ENCODE measurements at regions not wholly inside any gene's neighbourhood (a gene's known extent, or its start where the extent isn't known, plus 50 kb on each side); places are given as distances from the start of the nearest gene placed in this dataset.
"Not testable (repeated sequence)": the region's sequence is repeated elsewhere in the genome, so short reads cannot be mapped to it uniquely, and the experiment has no call there.

DNA sequence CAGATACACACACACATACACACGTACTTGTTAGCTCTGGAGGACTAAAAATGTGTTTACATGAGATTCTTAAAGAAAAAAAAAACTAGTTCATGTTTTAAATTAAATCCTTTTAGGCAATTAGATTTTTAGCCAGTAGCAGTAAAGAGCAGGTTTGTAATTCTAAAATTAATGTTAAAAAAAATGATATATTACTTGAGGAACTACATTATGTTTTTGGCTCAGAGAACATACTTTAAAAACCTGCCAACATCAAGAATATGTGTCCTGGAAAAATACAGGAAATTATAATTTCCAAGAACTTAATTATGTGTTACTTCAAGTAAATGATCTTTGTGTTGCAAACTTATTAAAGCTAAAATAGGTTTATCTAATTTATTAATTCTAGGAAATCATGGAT, 594.3 kb upstream of the PCDH7 start:
- DNase-seq (ENCODE audit: low spot score), result no peak

DNA sequence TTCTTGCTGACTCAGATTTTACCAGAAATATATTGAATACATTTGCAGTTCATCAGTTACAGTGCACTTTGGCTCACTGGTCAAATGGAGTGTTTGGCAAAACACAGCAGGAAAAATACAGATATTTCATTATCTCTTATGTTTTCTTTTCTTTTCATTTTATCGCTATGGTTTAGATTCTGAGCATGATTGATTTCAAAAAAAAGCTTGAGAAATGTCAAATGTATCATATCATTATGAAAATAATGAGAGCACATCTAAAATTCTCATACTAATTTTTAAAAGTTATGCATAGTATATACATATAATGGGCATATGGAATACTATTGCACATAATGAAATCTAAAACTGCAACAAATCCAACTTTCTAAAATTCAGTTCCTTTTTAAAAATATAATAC, 593.8 kb upstream of the PCDH7 start:
- DNase-seq (ENCODE audit: low spot score), result no peak

DNA sequence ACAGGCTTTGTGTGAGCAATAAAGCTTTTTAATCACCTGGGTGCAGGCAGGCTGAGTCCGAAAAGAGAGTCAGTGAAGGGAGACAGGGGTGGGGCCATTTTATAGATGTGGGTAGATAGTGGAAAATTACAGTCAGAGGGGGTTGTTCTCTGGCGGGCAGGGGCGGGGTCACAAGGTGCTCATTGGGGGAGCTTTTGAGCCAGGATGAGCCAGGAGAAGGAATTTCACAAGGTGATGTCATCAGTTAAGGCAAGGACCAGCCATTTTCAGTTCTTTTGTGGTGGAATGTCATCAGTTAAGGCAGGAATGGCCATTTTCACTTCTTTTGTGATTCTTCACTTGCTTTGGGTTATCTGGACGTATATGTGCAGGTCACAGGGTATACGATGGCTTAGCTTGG, 571.3 kb upstream of the PCDH7 start:
- not testable (repeated sequence) for DNase-seq (ENCODE audit: low spot score)

DNA sequence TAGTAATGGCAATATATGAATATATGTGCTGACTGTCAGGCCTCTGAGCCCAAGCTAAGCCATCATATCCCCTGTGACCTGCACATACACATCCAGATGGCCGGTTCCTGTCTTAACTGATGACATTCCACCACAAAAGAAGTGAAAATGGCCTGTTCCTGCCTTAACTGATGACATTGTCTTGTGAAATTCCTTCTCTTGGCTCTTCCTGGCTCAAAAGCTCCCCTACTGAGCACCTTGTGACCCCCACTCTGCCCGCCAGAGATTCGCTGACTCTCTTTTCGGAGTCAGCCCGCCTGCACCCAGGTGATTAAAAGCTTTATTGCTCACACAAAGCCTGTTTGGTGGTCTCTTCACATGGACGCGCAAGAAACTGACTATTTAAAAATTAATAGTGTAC, 570.6 kb upstream of the PCDH7 start:
- DNase-seq (ENCODE audit: low spot score), result not testable (repeated sequence)

DNA sequence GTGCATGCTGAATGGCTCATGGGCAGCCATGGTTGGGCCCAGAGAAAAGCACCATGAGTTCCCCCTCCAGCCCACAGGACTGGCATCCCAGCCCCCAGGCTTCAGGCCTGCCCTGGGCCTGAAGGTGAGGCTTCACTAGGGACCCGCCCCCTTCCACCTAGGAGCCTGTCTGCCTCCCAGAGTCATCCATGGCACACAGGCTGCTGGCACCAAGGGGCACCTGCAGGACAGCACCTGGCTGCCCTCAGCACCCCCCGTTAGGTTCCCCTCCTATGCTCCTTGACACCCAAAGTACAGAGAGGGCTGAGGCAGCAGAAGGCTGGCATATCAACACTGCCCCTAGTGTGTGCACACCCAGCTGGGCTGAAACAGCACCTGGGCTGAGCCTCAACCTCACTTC, 566.7 kb upstream of the PCDH7 start:
- DNase-seq (ENCODE audit: low spot score), result no peak

DNA sequence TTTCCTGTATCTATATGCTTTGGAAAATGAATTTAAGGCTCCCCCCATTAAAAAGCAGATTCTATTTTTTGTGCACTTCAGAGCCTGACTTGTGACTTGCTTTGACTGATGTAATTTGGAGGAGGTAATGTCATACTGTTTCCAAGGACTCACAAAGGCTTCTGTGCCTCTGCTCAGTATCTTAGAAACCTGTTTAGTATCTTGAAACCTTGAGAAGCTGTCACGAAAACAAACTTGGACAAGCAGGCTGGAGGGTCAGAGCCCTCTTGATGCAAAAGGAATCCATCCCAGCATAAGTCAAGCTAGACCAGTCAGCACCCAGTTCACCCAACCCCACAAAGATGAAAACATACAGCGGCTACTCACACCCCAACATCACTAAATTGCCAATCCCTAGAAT, 560.0 kb upstream of the PCDH7 start:
- DNase-seq (ENCODE audit: low spot score), result no peak

DNA sequence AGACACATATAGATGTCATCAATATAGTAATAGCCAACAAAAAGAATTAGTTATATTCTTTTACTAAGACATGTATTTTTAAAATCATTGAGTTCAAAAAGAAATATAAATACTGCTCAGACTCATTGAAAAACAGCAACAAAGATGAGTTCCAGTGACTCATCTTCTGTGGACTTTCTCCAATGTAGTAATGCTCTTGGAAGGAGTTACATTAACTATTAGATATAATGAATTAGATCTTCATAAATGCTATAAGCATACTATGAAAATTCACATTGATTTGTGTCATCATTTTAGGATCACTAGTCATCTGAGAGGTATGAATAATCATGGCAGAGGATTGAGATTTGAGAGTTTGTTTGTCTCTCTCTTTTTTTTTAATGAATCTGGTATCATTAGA, 547.8 kb upstream of the PCDH7 start:
- DNase-seq (ENCODE audit: low spot score), result no peak

DNA sequence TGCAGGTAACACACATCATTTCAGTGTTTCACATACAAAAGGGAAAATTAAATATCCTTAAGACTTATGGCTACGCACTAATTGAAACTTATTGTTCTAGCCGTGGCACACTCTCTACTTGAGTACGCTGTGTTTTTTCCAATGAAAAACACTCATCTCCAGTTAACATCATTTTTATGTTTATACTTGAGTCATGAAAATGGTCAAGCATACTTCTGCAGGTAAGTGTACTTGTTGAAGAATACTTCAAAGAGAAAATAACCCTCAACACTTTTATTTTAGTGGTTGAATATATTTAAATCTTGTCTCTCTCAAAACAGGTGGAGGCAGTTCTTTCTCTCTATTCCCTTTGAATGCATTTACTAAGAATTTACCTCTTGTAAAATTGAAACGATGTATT, 538.7 kb upstream of the PCDH7 start:
- DNase-seq (ENCODE audit: low spot score), result no peak

DNA sequence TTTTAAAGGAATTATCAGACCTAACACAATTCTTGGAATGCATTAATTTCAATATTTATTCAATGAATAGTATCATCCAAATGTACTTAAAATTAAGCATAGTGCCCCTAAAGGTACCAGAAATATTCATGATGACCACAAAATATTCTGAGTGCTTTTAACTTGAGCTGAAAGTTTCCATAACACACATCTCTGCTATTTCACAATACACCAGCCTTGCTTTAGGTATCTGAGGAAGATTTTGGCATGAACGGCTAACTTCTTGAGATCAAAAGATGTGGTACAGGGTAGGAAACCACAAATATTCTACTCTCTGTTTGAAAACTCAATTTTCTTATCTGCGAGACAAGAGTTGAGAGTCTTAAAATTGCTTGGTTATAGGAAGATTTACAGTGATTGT, 538.3 kb upstream of the PCDH7 start:
- no peak for DNase-seq (ENCODE audit: low spot score)

DNA sequence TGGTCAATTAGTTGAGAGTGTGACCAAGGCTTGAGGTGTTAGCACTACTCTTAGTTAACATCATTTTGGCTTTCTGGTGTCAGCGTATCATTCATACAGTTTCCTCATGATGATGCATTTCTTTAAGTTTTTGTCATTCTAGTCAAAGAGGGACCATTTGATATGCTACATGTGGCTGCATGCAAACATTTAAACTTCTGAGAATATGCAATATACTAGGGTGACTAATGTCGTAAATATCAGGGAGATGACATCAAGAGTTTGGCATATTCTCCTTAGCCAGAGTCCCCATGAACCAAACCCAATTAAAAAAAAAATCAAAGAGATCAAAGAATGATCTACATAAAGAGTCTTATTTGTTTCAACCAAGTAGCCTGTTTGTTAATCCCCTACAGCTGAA, 537.4 kb upstream of the PCDH7 start:
- no peak for DNase-seq (ENCODE audit: low spot score)

DNA sequence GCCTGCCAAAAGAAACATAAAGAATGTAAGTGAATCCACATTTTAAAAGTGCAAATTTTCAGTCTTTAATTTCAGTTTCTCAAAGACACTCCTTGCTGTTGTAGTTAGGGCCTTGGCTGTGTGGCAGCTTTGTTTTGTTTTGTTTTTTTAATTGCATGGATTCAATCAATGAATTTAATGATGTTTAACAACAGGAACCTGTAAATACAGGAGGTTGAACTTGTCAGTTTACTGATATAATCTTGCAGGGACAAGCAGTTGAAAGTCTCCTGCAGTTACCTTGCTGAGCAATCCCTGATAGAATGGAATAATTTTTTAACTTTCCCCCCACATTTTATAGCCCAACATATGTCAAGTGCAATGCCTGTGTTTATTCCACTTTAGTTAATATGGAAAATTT, 528.3 kb upstream of the PCDH7 start:
- DNase-seq (ENCODE audit: low spot score), result no peak

DNA sequence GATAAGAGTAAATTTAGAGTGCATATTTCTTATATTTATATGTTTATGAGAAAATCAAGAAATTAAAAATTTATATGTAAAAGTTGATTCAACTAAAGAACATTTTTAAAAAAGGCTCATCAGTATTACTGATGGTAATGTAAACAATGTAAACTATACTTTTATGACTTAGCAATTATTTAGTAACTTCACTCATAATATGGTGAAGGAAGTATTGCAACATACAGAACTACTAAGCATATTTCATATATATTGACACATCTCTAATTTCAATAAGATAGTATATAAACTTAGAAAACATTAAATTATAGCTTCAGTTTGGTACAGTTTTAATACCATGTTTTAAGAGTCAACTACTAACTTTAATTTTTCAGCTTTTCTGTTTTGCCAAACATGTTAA, 512.8 kb upstream of the PCDH7 start:
- no peak for DNase-seq (ENCODE audit: low spot score)

DNA sequence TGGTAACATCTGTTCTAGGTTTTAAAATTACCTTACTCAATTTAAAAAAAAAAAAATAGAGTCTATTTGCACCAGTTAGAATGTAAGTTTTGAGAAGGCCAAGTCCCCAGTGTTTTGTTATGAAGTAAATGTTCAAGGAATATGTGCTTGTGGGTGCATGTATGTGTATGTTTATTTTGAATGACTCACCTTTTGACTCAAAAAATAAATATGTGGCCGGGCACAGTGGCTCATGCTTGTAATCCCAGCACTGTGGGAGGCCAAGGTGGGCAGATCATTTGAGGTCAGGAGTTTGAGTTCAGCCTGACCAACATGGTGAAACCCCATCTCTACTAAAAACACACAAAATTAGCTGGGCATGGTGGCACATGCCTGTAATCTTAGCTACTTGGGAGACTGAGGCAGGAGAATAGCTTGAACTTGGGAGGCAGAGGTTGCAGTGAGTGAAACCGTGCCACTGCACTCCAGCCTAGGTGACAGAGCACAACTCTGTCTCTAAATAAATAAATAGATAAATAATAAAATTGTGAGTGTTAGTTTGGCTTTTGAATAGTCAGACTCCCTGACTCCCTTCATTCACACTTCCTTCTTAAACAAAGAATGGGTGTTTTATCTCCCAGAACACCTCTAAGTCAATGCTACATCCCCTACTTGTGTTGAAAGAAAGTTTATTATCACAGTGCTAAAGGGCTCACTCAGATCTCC, 511.3 kb upstream of the PCDH7 start:
- DNase-seq (ENCODE audit: low spot score), result no peak

DNA sequence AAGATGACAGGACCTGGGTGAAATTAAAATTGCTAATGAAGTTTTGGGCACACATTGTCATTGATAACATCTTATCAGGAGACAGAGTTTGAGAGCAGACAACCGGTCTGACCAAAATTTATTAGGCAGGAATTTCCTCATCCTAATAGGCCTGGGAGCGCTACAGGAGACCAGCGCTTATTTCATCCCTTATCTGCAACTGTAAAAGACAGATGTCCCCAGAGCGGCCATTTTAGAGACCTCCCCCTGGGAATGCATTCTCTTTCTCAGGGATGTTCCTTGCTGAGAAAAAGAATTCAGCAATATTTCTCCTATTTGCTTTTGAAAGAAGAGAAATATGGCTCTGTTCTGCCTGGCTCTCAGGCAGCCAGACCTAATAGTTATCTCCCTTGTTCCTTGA, 504.2 kb upstream of the PCDH7 start:
- not testable (repeated sequence) for DNase-seq (ENCODE audit: low spot score)

DNA sequence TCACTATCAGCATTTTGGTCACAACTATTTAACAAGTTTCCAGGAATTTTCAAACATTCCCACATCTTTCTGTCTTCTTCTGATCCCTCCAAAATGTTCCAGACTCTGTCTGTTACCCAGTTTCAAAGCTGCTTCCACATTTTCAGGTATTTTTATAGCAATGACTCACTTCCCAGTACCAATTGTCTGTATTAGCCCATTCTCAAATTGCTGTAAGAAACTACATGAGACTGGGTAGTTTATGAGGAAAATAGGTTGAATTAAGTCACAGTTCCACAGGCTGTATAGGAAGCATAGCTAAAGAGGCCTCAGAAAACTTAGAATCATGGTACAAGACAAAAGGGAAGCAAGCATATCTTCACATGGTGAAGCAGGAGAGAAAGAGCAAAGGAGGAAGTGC, 475.0 kb upstream of the PCDH7 start:
- no peak for DNase-seq (ENCODE audit: low spot score)

DNA sequence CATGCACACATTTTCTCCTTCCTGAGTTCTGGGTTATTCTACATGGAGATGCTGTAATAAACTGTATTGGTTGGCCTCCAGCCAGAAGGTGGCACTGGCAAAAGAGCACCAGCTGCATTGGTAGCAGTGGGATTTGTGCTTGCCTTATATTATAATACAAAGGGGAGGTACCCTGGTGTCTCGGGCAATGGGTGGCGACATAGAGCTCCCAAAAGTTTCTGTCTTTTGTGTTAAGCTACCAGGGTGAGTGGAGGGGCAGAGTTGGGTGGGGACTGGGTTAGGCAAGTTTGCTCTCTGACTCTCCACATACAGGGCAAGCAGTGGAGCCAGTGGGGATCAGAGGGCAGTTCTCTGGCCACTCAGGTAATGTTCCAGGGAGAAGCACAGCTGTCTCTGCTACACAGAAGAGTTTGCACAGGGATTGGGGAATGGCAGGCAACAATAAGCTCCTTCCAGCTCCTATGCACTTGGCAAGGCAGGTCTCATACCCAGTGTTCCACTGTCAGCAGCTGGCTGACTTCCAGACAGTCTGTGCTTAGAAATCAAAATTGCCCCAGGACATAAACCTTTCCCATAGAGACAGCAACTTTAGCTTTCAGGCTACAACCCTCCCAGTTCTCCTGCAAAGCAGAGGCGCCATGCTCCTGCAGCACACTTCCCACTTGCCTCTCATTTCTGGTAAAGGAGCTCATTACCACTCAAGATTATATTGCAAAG, 463.9 kb upstream of the PCDH7 start:
- no peak for DNase-seq (ENCODE audit: low spot score)

DNA sequence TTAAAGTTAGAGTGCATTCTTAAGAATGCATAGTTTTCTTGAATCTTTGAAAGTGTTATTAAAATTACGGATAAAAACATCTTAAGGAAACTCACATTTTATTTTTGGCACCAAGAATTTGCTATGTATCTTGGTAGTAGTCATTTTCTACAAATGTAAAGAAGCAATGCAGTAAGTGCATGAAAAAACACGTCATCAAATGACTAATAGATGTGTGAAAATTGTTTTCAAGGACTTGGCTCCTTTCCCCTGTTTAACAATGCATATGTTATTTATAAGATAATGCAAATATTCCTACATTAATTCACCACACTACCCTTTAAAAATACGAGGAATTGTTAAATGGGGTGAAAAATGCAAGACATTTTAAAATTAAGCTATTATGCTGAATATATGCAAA, 461.2 kb upstream of the PCDH7 start:
- no peak for DNase-seq (ENCODE audit: low spot score)

DNA sequence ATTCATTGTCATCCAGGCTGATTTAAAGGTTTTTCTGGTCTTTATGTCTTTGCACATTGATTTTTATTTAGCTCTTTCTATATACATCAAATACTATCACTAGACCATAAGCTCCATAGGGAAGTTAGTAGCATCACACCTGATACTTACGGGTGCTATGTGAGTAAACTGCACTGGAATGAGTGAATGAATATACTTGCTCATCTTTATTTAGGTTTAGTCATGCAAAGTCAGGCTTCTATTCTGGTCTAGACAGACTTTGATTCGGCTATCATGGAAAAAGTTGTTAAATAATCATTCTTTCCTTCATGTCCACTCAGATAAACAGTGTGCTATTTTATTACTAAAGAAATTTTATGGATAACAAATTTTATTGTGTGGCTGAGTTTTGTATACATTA, 457.8 kb upstream of the PCDH7 start:
- DNase-seq (ENCODE audit: low spot score), result no peak

DNA sequence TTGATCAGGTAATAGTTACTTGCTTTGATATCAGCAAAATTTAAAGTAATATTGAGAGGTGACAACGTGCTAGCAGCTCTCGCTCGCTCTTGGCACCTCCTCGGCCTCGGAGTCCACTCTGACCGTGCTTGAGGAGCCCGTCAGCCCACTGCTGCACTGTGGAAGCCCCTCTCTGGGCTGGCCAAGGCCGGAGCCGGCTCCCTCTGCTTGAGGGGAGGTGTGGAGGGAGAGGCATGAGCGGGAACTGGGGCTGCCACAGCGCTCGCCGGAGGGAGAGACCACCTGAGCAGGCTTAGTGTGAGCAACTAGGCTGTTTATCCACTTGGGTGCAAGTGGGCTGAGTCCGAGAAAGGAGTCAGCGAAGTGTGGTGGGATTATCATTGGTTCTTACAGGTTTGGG, 455.7 kb upstream of the PCDH7 start:
- no peak for DNase-seq (ENCODE audit: low spot score)

DNA sequence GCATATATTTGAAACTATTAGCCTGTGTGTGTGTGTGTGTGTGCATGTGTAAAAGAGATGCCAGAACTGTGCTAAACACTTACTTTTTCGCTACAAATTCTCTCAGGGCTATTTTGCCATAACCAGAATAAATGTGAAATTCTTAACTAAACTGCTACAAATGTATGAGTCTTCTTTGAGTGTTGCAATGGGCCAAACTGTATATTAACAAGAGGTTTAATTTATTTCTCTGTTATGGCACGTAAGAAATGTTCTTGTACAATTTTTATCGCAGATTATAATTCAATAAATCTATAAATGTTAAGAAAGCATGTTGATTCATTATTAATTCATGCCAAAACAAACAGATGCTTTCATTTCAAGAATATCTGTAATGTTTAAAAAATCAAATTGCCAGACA, 454.5 kb upstream of the PCDH7 start:
- no peak for DNase-seq (ENCODE audit: low spot score)

DNA sequence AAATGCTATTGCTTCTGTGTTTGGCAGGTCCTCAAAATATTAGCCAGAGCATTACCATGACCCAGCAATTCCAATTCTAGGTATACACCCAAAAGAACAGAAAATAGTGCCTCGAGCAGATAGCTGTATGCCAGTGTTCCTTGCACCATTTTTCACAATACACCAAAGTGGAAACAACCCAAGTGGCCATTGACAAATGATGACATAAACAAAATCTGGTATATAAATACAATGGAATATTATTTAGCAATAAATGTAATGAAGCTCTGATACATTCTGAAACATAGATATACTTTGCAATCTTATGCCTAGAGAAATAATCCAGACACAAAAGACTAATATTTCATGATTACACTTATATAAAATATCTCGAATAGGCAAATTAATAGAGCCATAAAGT, 451.8 kb upstream of the PCDH7 start:
- no peak for DNase-seq (ENCODE audit: low spot score)

DNA sequence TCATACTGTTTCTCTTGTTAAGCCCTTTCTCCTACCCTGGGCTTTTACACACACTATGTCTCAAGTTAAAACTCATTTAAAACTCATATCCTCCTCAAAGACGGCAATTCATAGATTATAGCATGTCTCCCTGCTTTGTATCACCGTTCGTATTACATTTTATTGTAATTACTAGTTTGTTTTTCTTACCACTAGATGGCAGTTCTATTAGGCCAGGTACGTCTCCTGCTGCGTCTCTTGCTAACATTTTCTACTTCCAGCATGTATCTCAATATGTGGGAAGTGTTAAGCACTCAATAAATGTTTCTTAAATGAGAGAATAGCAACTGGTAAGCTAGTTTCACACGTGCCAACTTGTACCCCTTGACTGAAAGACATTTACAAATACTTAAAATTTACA, 450.3 kb upstream of the PCDH7 start:
- DNase-seq (ENCODE audit: low spot score), result no peak

DNA sequence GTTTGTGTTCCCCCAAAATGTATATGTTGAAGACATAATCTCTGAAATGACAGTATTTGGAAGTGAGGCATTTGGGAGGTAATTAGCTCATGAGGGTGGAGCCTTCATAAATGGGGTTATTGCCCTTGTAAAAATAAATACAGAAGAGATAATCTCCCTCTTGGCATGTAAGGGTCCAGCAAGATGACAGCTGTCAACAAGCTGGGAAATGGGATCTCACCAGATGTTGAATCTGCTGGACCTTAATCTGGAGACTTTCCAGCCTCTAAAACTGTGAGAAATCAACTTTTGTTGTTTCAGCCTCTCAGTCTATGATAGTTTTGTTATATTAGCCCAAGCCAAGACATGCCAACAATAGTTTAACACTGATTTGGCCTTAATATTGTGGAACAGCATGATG, 438.2 kb upstream of the PCDH7 start:
- DNase-seq (ENCODE audit: low spot score), result no peak
